ENCODE measurements at regions not wholly inside any gene's neighbourhood (a gene's known extent, or its start where the extent isn't known, plus 50 kb on each side); places are given as distances from the start of the nearest gene placed in this dataset.

DNA sequence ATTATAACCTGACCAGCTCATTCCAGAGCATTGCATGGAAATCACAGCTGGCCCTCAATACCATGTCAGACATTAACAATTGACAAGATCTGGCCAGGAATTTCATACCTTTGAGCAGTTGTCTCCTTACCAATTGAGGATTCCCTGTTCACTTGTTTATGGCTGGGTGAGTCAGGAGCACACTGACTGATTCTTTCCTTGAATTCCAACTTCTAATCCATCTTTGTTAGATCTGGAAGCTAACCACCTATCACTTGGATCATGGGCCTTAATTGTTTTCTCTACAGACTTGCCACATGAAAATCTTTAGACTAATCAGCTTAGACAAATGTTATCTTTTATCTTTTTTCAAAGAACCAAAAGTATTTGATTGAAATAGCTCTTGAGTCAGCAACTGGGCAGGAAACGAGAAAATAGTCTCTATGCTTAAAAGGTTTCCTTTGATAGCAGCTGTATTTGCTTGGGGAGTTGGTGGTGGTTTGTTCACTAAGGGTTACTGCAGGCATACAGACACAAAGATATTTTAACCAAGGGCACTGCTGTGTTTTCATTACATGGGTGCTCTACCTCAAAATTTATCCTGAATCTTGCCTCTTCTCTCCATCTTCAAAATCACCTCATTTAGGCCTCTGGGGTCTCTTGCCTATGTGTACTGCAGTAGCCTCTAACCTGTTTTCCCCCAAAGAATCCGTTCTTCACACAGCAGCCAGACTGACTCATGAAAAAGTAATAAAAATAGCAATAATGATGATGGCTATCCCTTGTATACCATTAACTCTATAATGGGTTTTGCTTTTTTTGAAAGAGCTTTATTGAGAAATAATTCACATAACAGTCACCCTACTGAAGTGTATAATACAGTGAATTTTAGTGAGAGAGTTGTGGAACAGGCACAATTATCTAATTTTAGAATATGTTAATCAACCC, 197.0 kb upstream of the NMUR2 start:
- TF ChIP-seq ZNF792 (tag by site-specific recombination; IDR thresholded peaks at IDR 0.05): no peak
- no peak for TF ChIP-seq CTCF (tag by site-specific recombination; IDR thresholded peaks at IDR 0.05)
- no peak for TF ChIP-seq ZNF24 (tag by site-specific recombination; IDR thresholded peaks at IDR 0.05)
- no peak for TF ChIP-seq ZNF37A (tag by site-specific recombination; IDR thresholded peaks at IDR 0.05)
- TF ChIP-seq ZNF138 (tag by site-specific recombination; IDR thresholded peaks at IDR 0.05; ENCODE audit: borderline replicate concordance): no peak
- TF ChIP-seq ZNF157 (tag by site-specific recombination; IDR thresholded peaks at IDR 0.05): no peak
- no peak for TF ChIP-seq ZEB2 (tag by site-specific recombination; IDR thresholded peaks at IDR 0.05)
- TF ChIP-seq TCF7L2 (IDR thresholded peaks at IDR 0.05; ENCODE audit: borderline replicate concordance, low read depth, low read length): no peak
- no peak for TF ChIP-seq ZNF629 (tag by site-specific recombination; IDR thresholded peaks at IDR 0.05)
- TF ChIP-seq, protein P1, sequence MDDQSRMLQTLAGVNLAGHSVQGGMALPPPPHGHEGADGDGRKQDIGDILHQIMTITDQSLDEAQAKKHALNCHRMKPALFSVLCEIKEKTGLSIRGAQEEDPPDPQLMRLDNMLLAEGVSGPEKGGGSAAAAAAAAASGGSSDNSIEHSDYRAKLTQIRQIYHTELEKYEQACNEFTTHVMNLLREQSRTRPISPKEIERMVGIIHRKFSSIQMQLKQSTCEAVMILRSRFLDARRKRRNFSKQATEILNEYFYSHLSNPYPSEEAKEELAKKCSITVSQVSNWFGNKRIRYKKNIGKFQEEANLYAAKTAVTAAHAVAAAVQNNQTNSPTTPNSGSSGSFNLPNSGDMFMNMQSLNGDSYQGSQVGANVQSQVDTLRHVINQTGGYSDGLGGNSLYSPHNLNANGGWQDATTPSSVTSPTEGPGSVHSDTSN (CRISPR knock-in tag; IDR thresholded peaks at IDR 0.05): no peak
